IPS-18a (cell line): ENCODE measurements at regions not wholly inside any gene's neighbourhood (a gene's known extent, or its start where the extent isn't known, plus 50 kb on each side); places are given as distances from the start of the nearest gene placed in this dataset.
"Not testable (repeated sequence)": the region's sequence is repeated elsewhere in the genome, so short reads cannot be mapped to it uniquely, and the experiment has no call there.

ENCODE experiments used
- H3K27ac ChIP-seq: one replicate; pipeline ENCODE4 v1.5.1; 2013; ENCODE audit warnings: low read length
- H3K27me3 ChIP-seq: one replicate; pipeline ENCODE4 v1.6.1; 2013; ENCODE audit warnings: mild to moderate bottlenecking, low read length; ENCODE audit not compliant: control insufficient read depth, insufficient read depth
- H3K36me3 ChIP-seq: one replicate; pipeline ENCODE4 v1.6.1; 2013; ENCODE audit warnings: low read depth, low read length; ENCODE audit not compliant: control insufficient read depth
- H3K4me1 ChIP-seq: one replicate; pipeline ENCODE4 v1.6.1; 2013; ENCODE audit warnings: low read depth, low read length; ENCODE audit not compliant: control insufficient read depth
- H3K4me3 ChIP-seq: one replicate; pipeline ENCODE4 v1.5.1; 2013; ENCODE audit warnings: low read length
- H3K9ac ChIP-seq: one replicate; pipeline ENCODE4 v1.6.1; 2013; ENCODE audit warnings: mild to moderate bottlenecking, low read length, moderate library complexity
- H3K9me3 ChIP-seq: one replicate; pipeline ENCODE4 v1.6.1; 2013; ENCODE audit warnings: low read depth, low read length; ENCODE audit not compliant: control insufficient read depth

GRCh38 chr15:95624100-95624499 lies 706.4 kb upstream of the NR2F2 start:
- Histone ChIP-seq H3K27ac (no peak overlapping the region), H3K4me3 (no peak overlapping the region), H3K36me3 (no peaks in the 10 kb centered on the region), H3K27me3 (no peaks in the 10 kb centered on the region), H3K9me3 (no peaks in the 10 kb centered on the region), H3K9ac (no peak overlapping the region), H3K4me1 (peaks cover 11% of the 10 kb centered on the region)

GRCh38 chr15:95624616-95625361 lies 705.7 kb upstream of the NR2F2 start:
- Histone ChIP-seq H3K27ac (no peak overlapping the region), H3K9me3 (no peaks in the 10 kb centered on the region), H3K9ac (no peak overlapping the region), H3K36me3 (no peaks in the 10 kb centered on the region), H3K27me3 (no peaks in the 10 kb centered on the region), H3K4me3 (no peak overlapping the region), H3K4me1 (peaks cover 11% of the 10 kb centered on the region)

DNA sequence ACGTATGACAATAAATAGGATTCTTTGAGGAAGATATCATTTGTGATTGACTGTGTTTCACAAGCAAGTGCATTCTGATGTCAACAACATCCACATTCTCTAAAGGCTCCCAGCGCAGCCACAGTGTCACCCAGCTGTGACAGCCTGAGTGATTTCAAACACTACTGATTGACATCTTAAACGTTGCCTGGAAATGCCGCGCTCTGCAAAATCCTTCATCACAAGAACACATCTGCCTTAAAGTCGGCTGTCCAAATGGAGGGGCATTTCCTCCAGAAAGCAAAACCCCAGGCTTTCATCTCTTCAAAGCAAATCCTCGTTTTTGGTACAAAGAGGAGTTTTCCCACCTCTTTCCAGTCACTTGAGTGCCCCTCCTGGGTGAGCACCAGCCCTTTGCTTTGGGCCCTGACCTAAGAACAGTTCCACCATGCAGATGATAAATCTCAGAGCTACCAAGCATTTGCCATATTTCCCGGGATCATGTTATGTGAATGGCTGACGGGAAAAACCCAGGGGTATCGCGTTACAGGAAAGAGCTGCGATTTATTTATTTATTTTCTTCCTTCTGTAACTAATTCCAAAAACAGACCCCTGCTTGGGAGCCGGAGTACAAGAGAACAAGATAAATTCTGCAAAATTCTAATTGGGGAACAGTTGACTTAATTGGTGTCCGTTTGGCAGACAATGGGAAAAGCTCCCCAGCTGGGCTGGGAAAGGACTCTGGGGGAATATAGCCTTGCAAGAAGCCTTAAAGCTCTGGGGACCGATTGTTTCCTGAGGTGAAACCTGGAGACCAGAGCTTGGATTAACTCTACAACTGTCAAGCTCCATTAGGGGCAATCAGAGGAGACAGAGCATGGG lies 703.8 kb upstream of the NR2F2 start:
- H3K36me3 ChIP-seq: no peaks in the 10 kb centered on the region
- no peak overlapping the region for H3K4me3 ChIP-seq
- no peaks in the 10 kb centered on the region for H3K9me3 ChIP-seq

DNA sequence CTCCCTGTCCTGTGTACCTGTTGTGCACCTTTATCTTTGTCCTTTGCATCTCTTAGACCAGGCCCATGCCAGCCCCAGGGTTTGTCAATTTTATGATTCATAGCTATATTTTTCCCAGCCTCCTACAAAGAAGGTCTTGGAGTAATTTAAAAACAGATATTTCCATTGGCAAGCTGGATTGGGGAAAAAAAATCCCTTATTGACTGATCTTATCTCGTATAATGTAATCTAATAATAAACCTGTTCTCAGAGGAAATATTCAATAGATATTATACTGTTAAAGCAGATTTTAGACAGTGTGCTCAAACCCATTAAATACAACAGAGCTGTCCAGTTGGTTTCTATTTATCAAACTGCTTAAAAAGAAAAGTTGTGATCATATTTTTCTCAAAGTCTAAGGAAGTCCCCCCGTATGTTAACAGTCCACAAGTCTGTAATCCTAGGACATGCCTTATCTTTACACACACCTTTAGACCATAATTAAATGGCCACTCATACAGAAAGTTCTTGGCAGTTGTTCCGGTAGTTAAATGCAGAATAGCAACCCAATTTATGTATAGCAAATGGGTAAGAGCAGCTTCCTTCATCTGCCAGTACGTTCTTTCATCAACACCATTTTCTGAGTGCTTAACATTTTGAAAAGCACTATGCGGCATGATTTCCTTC lies 700.9 kb upstream of the NR2F2 start:
- H3K27ac ChIP-seq: no peak overlapping the region
- no peaks in the 10 kb centered on the region for H3K9me3 ChIP-seq
- no peak overlapping the region for H3K9ac ChIP-seq
- H3K4me1 ChIP-seq: peaks cover 11% of the 10 kb centered on the region
- no peaks in the 10 kb centered on the region for H3K36me3 ChIP-seq
- no peaks in the 10 kb centered on the region for H3K27me3 ChIP-seq
- H3K4me3 ChIP-seq: no peak overlapping the region

More for the DNA sequence above, 703.8 kb upstream of the NR2F2 start:
- no peak overlapping the region for H3K9ac ChIP-seq
- H3K4me1 ChIP-seq: peaks cover 11% of the 10 kb centered on the region
- H3K27ac ChIP-seq: no peak overlapping the region
- H3K27me3 ChIP-seq: no peaks in the 10 kb centered on the region

DNA sequence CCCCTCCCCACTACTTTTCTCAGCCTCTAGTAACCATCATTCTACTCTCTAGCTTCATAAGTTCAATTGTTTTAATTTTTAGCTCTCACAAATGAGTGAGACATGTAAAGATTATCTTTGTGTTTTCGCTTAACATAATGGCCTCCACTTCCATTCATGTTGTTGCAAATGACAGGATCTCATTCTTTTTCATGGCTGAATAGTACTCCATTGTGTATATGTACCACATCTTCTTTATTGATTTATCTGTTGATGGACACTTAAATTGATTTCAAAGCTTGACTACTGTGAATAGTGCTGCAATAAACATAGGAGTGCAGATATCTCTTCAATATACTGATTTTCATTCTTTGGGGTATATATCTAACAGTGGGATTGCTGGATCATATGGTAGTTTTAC lies 699.8 kb upstream of the NR2F2 start:
- no peaks in the 10 kb centered on the region for H3K27me3 ChIP-seq
- no peaks in the 10 kb centered on the region for H3K36me3 ChIP-seq
- no peak overlapping the region for H3K27ac ChIP-seq
- H3K4me3 ChIP-seq: no peak overlapping the region
- no peak overlapping the region for H3K9ac ChIP-seq
- no peaks in the 10 kb centered on the region for H3K9me3 ChIP-seq
- H3K4me1 ChIP-seq: peaks cover 11% of the 10 kb centered on the region

DNA sequence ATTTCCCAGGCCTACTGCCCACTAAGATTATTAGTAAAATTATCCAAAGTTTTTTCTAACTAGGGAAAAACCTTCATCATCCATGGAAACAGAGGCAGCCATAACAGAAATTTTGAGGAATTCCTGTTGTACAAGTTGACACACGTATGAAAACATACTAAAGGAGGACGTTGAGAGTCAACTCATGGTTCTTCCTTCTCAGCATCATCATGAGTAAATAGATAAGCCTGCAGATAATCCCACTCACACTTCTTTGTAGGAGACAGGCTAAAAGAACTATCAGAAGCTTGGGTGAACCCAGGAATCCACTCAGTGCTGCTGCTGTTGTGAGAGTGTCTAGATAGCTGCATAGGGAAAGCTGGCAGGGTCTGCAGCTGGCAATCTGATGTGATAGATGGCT lies 694.8 kb upstream of the NR2F2 start:
- no peaks in the 10 kb centered on the region for H3K4me1 ChIP-seq
- no peaks in the 10 kb centered on the region for H3K9me3 ChIP-seq
- H3K4me3 ChIP-seq: no peak overlapping the region
- no peaks in the 10 kb centered on the region for H3K27me3 ChIP-seq
- no peaks in the 10 kb centered on the region for H3K36me3 ChIP-seq
- no peak overlapping the region for H3K9ac ChIP-seq
- H3K27ac ChIP-seq: no peak overlapping the region

- Histone ChIP-seq H3K27me3 (no peaks in the 10 kb centered on the region), H3K9me3 (no peaks in the 10 kb centered on the region), H3K36me3 (no peaks in the 10 kb centered on the region), H3K9ac (no peak overlapping the region), H3K4me1 (no peaks in the 10 kb centered on the region), H3K4me3 (no peak overlapping the region), H3K27ac (no peak overlapping the region)
These were observed 694.4 kb upstream of the NR2F2 start for GRCh38 chr15:95636107-95636506.

DNA sequence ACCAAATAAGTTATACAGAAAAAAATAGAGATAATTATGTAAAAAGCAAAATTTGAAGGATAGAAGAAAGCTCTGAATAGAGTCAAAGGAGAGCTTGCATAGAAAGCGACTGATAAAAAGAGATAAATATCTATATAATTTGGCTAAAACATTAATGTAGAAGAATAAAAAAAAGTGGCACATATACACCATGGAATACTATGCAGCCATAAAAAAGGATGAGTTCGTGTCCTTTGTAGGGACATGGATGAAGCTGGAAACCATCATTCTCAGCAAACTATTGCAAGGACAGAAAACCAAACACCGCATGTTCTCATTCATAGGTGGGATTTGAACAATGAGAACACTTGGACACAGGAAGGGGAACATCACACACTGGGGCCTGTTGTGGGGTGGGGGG lies 693.3 kb upstream of the NR2F2 start:
- not testable (repeated sequence) for H3K4me1 ChIP-seq, H3K36me3 ChIP-seq, H3K27ac ChIP-seq, H3K27me3 ChIP-seq, H3K9me3 ChIP-seq, H3K4me3 ChIP-seq, H3K9ac ChIP-seq

DNA sequence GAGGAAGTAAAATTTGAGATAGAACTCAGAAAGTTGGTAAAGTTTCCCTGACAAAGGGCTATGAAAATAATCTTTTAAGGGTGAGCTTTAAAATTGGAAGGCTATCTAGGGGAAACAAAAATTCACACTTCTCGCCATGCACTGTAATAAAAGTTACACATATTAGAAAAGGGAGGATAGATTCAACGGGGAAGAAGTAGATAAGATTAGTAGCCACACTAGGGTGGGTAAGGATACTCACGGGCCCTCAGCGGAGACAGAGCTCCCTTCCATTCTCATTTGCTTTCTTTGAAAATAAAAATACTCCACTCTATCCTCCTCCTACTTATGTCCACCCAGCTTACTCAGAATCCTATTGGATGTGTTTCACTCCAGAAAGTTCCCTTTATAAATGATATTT lies 691.3 kb upstream of the NR2F2 start:
- Histone ChIP-seq H3K9me3 (no peaks in the 10 kb centered on the region), H3K36me3 (no peaks in the 10 kb centered on the region), H3K4me1 (no peaks in the 10 kb centered on the region), H3K4me3 (no peak overlapping the region), H3K9ac (no peak overlapping the region), H3K27me3 (no peaks in the 10 kb centered on the region), H3K27ac (no peak overlapping the region)

GRCh38 chr15:95644100-95644875 lies 686.2 kb upstream of the NR2F2 start:
- no peaks in the 10 kb centered on the region for H3K4me1 ChIP-seq
- no peak overlapping the region for H3K9ac ChIP-seq
- H3K27ac ChIP-seq: no peak overlapping the region
- no peaks in the 10 kb centered on the region for H3K9me3 ChIP-seq
- H3K4me3 ChIP-seq: no peak overlapping the region
- H3K27me3 ChIP-seq: no peaks in the 10 kb centered on the region
- no peaks in the 10 kb centered on the region for H3K36me3 ChIP-seq

DNA sequence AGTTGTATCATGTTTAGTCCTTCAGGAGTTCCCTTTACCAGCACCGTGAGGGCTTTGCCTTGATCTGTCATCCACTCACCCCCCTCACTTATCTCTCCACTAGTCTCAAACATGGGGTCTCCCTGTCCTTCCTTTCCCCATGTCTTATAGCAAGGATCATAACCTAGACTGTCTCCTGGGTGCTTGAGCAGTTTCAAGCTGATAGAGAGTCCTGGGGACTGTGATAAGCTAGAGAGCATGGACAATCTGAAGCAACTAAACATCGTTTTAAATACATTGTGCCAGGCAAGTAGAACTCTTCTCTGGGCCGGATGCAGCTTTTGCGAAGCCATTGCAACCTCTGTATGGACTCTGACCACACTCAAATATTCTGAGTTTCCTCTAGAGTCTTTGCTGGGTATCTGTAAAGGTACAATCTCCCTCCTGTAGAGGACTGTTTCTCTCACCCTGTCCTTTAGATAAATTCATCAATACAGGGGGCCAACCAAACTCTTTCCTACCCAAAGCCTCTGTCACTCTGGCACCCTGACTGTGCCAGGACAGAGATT lies 684.6 kb upstream of the NR2F2 start:
- Histone ChIP-seq H3K27ac (no peak overlapping the region), H3K36me3 (no peaks in the 10 kb centered on the region), H3K4me1 (no peaks in the 10 kb centered on the region)

More for the DNA sequence above, 684.6 kb upstream of the NR2F2 start:
- no peak overlapping the region for H3K9ac ChIP-seq
- H3K9me3 ChIP-seq: no peaks in the 10 kb centered on the region
- H3K4me3 ChIP-seq: no peak overlapping the region
- no peaks in the 10 kb centered on the region for H3K27me3 ChIP-seq
